DMS153 (cell line): ENCODE measurements at regions not wholly inside any gene's neighbourhood (a gene's known extent, or its start where the extent isn't known, plus 50 kb on each side); places are given as distances from the start of the nearest gene placed in this dataset.

Experiments used
- DNase-seq: peaks from one replicate; lab custom pipeline; 2025; lab: John Stamatoyannopoulos, UW

- no peak for DNase-seq
These were observed 1895.6 kb upstream of the PRR20A start for GRCh38 chr13:55245005-55245644.

- no peak for DNase-seq
These were observed 1885.5 kb upstream of the PRR20A start for GRCh38 chr13:55255236-55255635.

GRCh38 chr13:55263045-55263444 is 1877.7 kb upstream of the PRR20A start:
- no peak for DNase-seq

- no peak for DNase-seq
These were observed 1874.1 kb upstream of the PRR20A start for GRCh38 chr13:55266644-55267043.

GRCh38 chr13:55298201-55298600 is 1842.5 kb upstream of the PRR20A start:
- DNase-seq: no peak

- DNase-seq: no peak
These were observed 1838.2 kb upstream of the PRR20A start for GRCh38 chr13:55302568-55302967.

GRCh38 chr13:55307909-55308308 is 1832.8 kb upstream of the PRR20A start:
- DNase-seq: no peak

- no peak for DNase-seq
These were observed 1798.8 kb upstream of the PRR20A start for GRCh38 chr13:55341891-55342290.

GRCh38 chr13:55345224-55345623 is 1795.5 kb upstream of the PRR20A start:
- DNase-seq: no peak

GRCh38 chr13:55347528-55347927 is 1793.2 kb upstream of the PRR20A start:
- no peak for DNase-seq

- DNase-seq: no peak
These were observed 1781.7 kb upstream of the PRR20A start for GRCh38 chr13:55359067-55359466.

- DNase-seq: no peak
These were observed 1779.6 kb upstream of the PRR20A start for GRCh38 chr13:55361141-55361540.

GRCh38 chr13:55366676-55367075 is 1774.0 kb upstream of the PRR20A start:
- DNase-seq: no peak

GRCh38 chr13:55394470-55394869 is 1746.2 kb upstream of the PRR20A start:
- DNase-seq: no peak

- DNase-seq: no peak
These were observed 1737.8 kb upstream of the PRR20A start for GRCh38 chr13:55402870-55403269.

GRCh38 chr13:55403887-55404487 is 1736.7 kb upstream of the PRR20A start:
- no peak for DNase-seq

- no peak for DNase-seq
These were observed 1730.1 kb upstream of the PRR20A start for GRCh38 chr13:55410398-55411330.

- DNase-seq: no peak
These were observed 1722.6 kb upstream of the PRR20A start for GRCh38 chr13:55418095-55418494.

GRCh38 chr13:55432814-55433213 is 1707.9 kb upstream of the PRR20A start:
- no peak for DNase-seq

- DNase-seq: no peak
These were observed 1703.6 kb upstream of the PRR20A start for GRCh38 chr13:55437162-55437561.

- peak; percentile 71 for DNase-seq
These were observed 1701.3 kb upstream of the PRR20A start for GRCh38 chr13:55439450-55439849.

- no peak for DNase-seq
These were observed 1700.1 kb upstream of the PRR20A start for GRCh38 chr13:55440465-55441085.
